NCI-H1930 (cell line): ENCODE measurements at regions not wholly inside any gene's neighbourhood (a gene's known extent, or its start where the extent isn't known, plus 50 kb on each side); places are given as distances from the start of the nearest gene placed in this dataset.

Source experiments
- DNase-seq, 2 experiments: peaks; one replicate each; lab custom pipeline; 2025; lab: John Stamatoyannopoulos, UW

DNA sequence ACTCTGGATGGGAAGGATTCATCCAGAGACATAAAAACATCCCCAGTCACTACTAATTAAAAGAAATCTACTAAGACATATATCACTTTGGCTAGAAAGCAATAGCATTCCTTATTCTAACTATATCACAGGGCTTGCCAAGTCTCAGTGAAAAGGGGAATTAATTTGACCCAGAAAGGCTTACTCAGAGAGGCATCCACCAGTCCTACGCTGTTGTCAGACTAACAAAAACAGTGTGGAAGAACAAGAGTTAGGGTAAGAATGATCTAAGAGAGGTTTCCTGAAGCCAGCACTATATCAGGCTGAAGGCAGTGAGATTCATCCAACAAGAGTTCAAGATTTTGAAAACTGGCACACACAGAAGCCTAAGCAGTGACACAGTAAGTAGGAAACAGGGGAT, 126.1 kb downstream of the GDAP2 start:
- no peak for DNase-seq

DNA sequence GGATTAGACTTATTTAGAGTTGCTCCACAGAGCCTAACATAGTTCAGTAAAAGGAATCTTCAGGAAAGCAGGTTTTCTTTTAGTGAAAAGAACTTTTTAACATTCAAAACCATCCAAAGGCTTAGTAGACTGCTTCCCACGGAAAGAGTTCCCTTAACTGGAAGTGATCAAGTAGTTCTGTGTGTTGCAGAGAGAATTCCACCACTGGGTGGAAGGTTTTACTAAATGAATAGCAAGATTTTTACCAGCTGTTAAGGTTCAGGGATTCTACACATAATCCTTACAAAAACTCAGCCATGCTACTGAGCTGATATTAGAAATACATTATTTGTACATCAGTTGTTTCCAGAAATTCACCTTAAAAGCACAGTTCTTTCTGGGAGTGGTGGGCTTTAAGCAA, 119.7 kb downstream of the GDAP2 start:
- DNase-seq = no peak

DNA sequence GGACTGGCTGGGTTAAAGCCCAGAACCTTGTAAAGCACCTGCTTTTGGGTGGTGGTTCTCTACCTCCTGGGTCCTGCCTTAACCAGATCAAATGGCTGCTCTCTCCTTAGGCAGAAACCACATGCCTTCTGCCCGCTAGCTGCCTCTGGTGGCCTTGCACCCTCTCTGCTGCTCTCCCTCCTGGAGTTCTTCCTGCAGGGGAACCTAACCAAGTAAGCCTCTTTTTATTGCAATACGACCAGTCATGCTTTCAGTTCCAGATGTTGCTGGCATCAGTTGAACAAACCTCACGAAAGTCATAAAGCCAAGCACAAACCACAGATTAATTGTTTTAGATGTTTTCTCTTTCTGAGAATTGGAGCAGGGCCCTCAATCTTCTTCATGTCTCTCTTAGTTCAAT, 118.9 kb downstream of the GDAP2 start:
- no peak for DNase-seq

DNA sequence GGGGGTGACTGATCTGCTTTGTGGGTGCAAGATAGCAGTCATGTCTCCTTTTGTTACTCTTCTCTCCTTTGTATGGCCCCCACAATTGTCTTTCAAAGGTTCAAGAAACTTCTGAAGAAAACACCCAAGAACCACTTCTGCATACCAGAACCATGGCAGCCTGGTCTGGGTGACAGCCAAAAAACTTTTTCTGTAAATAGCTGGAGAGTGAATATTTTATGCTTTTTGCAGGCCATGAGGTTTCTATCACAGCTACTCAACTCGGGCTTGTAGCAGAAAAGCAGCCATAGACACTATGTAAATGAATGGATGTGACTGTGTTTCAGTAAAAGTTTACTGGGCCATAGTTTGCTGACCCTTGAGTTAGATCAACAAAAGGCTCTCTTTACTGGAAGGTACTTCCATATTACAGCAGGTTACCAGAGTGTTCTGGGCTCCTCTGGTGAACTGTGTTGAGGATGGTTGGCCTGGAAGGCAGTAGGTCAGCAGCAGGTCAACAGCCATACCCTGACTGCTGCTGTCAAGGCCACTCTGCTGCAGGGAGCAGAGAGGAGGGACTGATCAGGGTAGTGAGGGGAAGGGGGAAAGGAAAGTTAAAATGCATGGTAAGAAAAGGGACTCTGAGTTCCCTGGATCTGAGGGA, 116.4 kb downstream of the GDAP2 start:
- DNase-seq = no peak
